Activated T-helper 2 cell treated with anti-CD3 and anti-CD28 coated beads, Interferon-gamma antibody, Interleukin-2, Interleukin-4, amounts not matched to agents 10 μg/mL and 5 μg/mL and 100 μg/mL, durations not matched to agents 14 hours and 24 hours and 36 hours (primary cell): ENCODE measurements at regions not wholly inside any gene's neighbourhood (a gene's known extent, or its start where the extent isn't known, plus 50 kb on each side); places are given as distances from the start of the nearest gene placed in this dataset.

Source experiments
- DNase-seq: peaks from one replicate; pipeline ENCODE4 v3.0.0; 2021; ENCODE audit warnings: low spot score
- H3K27ac Mint-ChIP-seq: one replicate; pipeline ENCODE4 v1.8.0; 2021; ENCODE audit warnings: mixed read lengths
- H3K27me3 Mint-ChIP-seq: one replicate; pipeline ENCODE4 v1.8.0; 2021; ENCODE audit warnings: low read depth, mixed read lengths
- H3K36me3 Mint-ChIP-seq: one replicate; pipeline ENCODE4 v1.8.0; 2021; ENCODE audit warnings: low read depth, mixed read lengths
- H3K4me1 Mint-ChIP-seq: one replicate; pipeline ENCODE4 v1.8.0; 2021; ENCODE audit warnings: low read depth, mixed read lengths
- H3K4me3 Mint-ChIP-seq: one replicate; pipeline ENCODE4 v1.8.0; 2021; ENCODE audit warnings: low read depth, mild to moderate bottlenecking, moderate library complexity, mixed read lengths
- H3K9me3 Mint-ChIP-seq: one replicate; pipeline ENCODE4 v1.8.0; 2021; ENCODE audit warnings: mixed read lengths
- intact Hi-C: fragments of 100-400 bp; cut with micrococcal nuclease; formaldehyde crosslinking; loops from one replicate; pipeline ENCODE4 v1.15.1; 2023

- no peaks in the 10 kb centered on the region for H3K36me3 Mint-ChIP-seq
- no peaks in the 10 kb centered on the region for H3K4me1 Mint-ChIP-seq
- H3K4me3 Mint-ChIP-seq, result no peak overlapping the region
- no peak for DNase-seq
- no peak overlapping the region for H3K27ac Mint-ChIP-seq
- no peaks in the 10 kb centered on the region for H3K9me3 Mint-ChIP-seq
- H3K27me3 Mint-ChIP-seq, result no peaks in the 10 kb centered on the region
- intact Hi-C loops, result no loop called here
Observed at GRCh38 chr13:74819549-74819948, 662.4 kb downstream of the TBC1D4 start.

GRCh38 chr13:74816737-74817136 is 665.2 kb downstream of the TBC1D4 start:
- H3K36me3 Mint-ChIP-seq, result no peaks in the 10 kb centered on the region
- no peak overlapping the region for H3K27ac Mint-ChIP-seq
- no peak overlapping the region for H3K4me3 Mint-ChIP-seq
- no peaks in the 10 kb centered on the region for H3K4me1 Mint-ChIP-seq
- no peaks in the 10 kb centered on the region for H3K9me3 Mint-ChIP-seq
- DNase-seq, result no peak
- intact Hi-C loops, result no loop called here
- H3K27me3 Mint-ChIP-seq, result no peaks in the 10 kb centered on the region

- Mint-ChIP-seq H3K9me3 (no peaks in the 10 kb centered on the region), H3K4me3 (no peak overlapping the region), H3K4me1 (no peaks in the 10 kb centered on the region), H3K27ac (no peak overlapping the region), H3K36me3 (no peaks in the 10 kb centered on the region), H3K27me3 (no peaks in the 10 kb centered on the region)
- no peak for DNase-seq
- intact Hi-C loops, result no loop called here
Observed at GRCh38 chr13:74796157-74796556, 662.0 kb upstream of the KLF12 start.

- no peaks in the 10 kb centered on the region for H3K4me1 Mint-ChIP-seq
- intact Hi-C loops, result no loop called here
- no peak overlapping the region for H3K4me3 Mint-ChIP-seq
- no peaks in the 10 kb centered on the region for H3K36me3 Mint-ChIP-seq
- no peak overlapping the region for H3K27ac Mint-ChIP-seq
- no peaks in the 10 kb centered on the region for H3K27me3 Mint-ChIP-seq
- no peaks in the 10 kb centered on the region for H3K9me3 Mint-ChIP-seq
- no peak for DNase-seq
Observed at GRCh38 chr13:74795526-74795925, 661.3 kb upstream of the KLF12 start.

GRCh38 chr13:74794582-74794981 is 660.4 kb upstream of the KLF12 start:
- Mint-ChIP-seq H3K4me1 (no peaks in the 10 kb centered on the region), H3K4me3 (no peak overlapping the region), H3K9me3 (no peaks in the 10 kb centered on the region), H3K27ac (no peak overlapping the region), H3K36me3 (no peaks in the 10 kb centered on the region), H3K27me3 (no peaks in the 10 kb centered on the region)
- intact Hi-C loops, result no loop called here
- no peak for DNase-seq

GRCh38 chr13:74794147-74794546 is 659.9 kb upstream of the KLF12 start:
- no peak overlapping the region for H3K4me3 Mint-ChIP-seq
- intact Hi-C loops, result no loop called here
- no peaks in the 10 kb centered on the region for H3K4me1 Mint-ChIP-seq
- no peaks in the 10 kb centered on the region for H3K36me3 Mint-ChIP-seq
- no peaks in the 10 kb centered on the region for H3K9me3 Mint-ChIP-seq
- no peaks in the 10 kb centered on the region for H3K27me3 Mint-ChIP-seq
- H3K27ac Mint-ChIP-seq, result no peak overlapping the region
- DNase-seq, result no peak

- no peak overlapping the region for H3K27ac Mint-ChIP-seq
- no peaks in the 10 kb centered on the region for H3K9me3 Mint-ChIP-seq
- H3K36me3 Mint-ChIP-seq, result no peaks in the 10 kb centered on the region
- H3K27me3 Mint-ChIP-seq, result no peaks in the 10 kb centered on the region
- intact Hi-C loops, result no loop called here
- H3K4me3 Mint-ChIP-seq, result no peak overlapping the region
- no peak for DNase-seq
- no peaks in the 10 kb centered on the region for H3K4me1 Mint-ChIP-seq
Observed at GRCh38 chr13:74784959-74785358, 650.8 kb upstream of the KLF12 start.

GRCh38 chr13:74778946-74779345 is 644.7 kb upstream of the KLF12 start:
- H3K27ac Mint-ChIP-seq, result no peak overlapping the region
- H3K4me1 Mint-ChIP-seq, result no peaks in the 10 kb centered on the region
- no peaks in the 10 kb centered on the region for H3K36me3 Mint-ChIP-seq
- no peaks in the 10 kb centered on the region for H3K27me3 Mint-ChIP-seq
- DNase-seq, result no peak
- intact Hi-C loops, result no loop called here
- H3K4me3 Mint-ChIP-seq, result no peak overlapping the region
- no peaks in the 10 kb centered on the region for H3K9me3 Mint-ChIP-seq

GRCh38 chr13:74778087-74778486 is 643.9 kb upstream of the KLF12 start:
- intact Hi-C loops, result no loop called here
- Mint-ChIP-seq H3K9me3 (no peaks in the 10 kb centered on the region), H3K4me1 (no peaks in the 10 kb centered on the region), H3K27ac (no peak overlapping the region), H3K27me3 (no peaks in the 10 kb centered on the region), H3K36me3 (no peaks in the 10 kb centered on the region), H3K4me3 (no peak overlapping the region)
- no peak for DNase-seq

GRCh38 chr13:74774264-74774663 is 640.1 kb upstream of the KLF12 start:
- Mint-ChIP-seq H3K9me3 (no peaks in the 10 kb centered on the region), H3K36me3 (no peaks in the 10 kb centered on the region), H3K27ac (no peak overlapping the region), H3K4me1 (no peaks in the 10 kb centered on the region), H3K27me3 (no peaks in the 10 kb centered on the region), H3K4me3 (no peak overlapping the region)
- intact Hi-C loops, result no loop called here
- DNase-seq, result no peak

- Mint-ChIP-seq H3K4me1 (no peaks in the 10 kb centered on the region), H3K27ac (no peak overlapping the region)
- intact Hi-C loops, result no loop called here
Observed at GRCh38 chr13:74773248-74773647, 639.0 kb upstream of the KLF12 start.

GRCh38 chr13:74771964-74772363 is 637.8 kb upstream of the KLF12 start:
- Mint-ChIP-seq H3K9me3 (no peaks in the 10 kb centered on the region), H3K4me3 (no peak overlapping the region), H3K27me3 (no peaks in the 10 kb centered on the region), H3K27ac (no peak overlapping the region), H3K4me1 (no peaks in the 10 kb centered on the region), H3K36me3 (no peaks in the 10 kb centered on the region)
- DNase-seq, result no peak
- intact Hi-C loops, result no loop called here

More at GRCh38 chr13:74773248-74773647, 639.0 kb upstream of the KLF12 start:
- H3K36me3 Mint-ChIP-seq, result no peaks in the 10 kb centered on the region
- H3K9me3 Mint-ChIP-seq, result no peaks in the 10 kb centered on the region
- H3K27me3 Mint-ChIP-seq, result no peaks in the 10 kb centered on the region
- no peak for DNase-seq
- no peak overlapping the region for H3K4me3 Mint-ChIP-seq

GRCh38 chr13:74770361-74770760 is 636.2 kb upstream of the KLF12 start:
- DNase-seq, result no peak
- Mint-ChIP-seq H3K4me3 (no peak overlapping the region), H3K27ac (no peak overlapping the region), H3K27me3 (no peaks in the 10 kb centered on the region), H3K9me3 (no peaks in the 10 kb centered on the region), H3K4me1 (no peaks in the 10 kb centered on the region), H3K36me3 (no peaks in the 10 kb centered on the region)
- intact Hi-C loops, result no loop called here

GRCh38 chr13:74769333-74769732 is 635.1 kb upstream of the KLF12 start:
- no peaks in the 10 kb centered on the region for H3K36me3 Mint-ChIP-seq
- H3K27ac Mint-ChIP-seq, result no peak overlapping the region
- H3K4me1 Mint-ChIP-seq, result no peaks in the 10 kb centered on the region
- no peaks in the 10 kb centered on the region for H3K27me3 Mint-ChIP-seq
- intact Hi-C loops, result no loop called here
- no peaks in the 10 kb centered on the region for H3K9me3 Mint-ChIP-seq
- DNase-seq, result no peak
- no peak overlapping the region for H3K4me3 Mint-ChIP-seq
